OCI-LY1 (cell line): ENCODE measurements at regions not wholly inside any gene's neighbourhood (a gene's known extent, or its start where the extent isn't known, plus 50 kb on each side); places are given as distances from the start of the nearest gene placed in this dataset.
"Not testable (repeated sequence)": the region's sequence is repeated elsewhere in the genome, so short reads cannot be mapped to it uniquely, and the experiment has no call there.

ENCODE experiments used
- H2AFZ ChIP-seq: fragments of 200-600 bp; sonication (generic), shearing (Covaris generic); 2 replicates; pipeline ENCODE4 v1.6.0; 2014; ENCODE audit warnings: antibody characterized with exemption, mild to moderate bottlenecking, low read length
- H3F3A ChIP-seq: fragments of 200-600 bp; sonication (generic), shearing (Covaris generic); 2 replicates; pipeline ENCODE4 v1.6.0; 2014; ENCODE audit warnings: mild to moderate bottlenecking, antibody characterized with exemption, low read length, moderate library complexity; ENCODE audit not compliant: insufficient read depth
- H3K27ac ChIP-seq: fragments of 200-600 bp; sonication (generic); 2 replicates; pipeline ENCODE4 v1.5.1; 2014; ENCODE audit warnings: low read length, mixed run types, mild to moderate bottlenecking, low read depth; ENCODE audit not compliant: poor library complexity, severe bottlenecking
- H3K27me3 ChIP-seq: fragments of 200-600 bp; sonication (generic); 2 replicates; pipeline ENCODE4 v1.6.0; 2014; ENCODE audit warnings: antibody characterized with exemption, mild to moderate bottlenecking, low read length, moderate library complexity; ENCODE audit not compliant: insufficient read depth
- H3K36me3 ChIP-seq: fragments of 200-600 bp; sonication (generic); 2 replicates; pipeline ENCODE4 v1.6.1; 2014; ENCODE audit warnings: mild to moderate bottlenecking, antibody characterized with exemption, low read length, moderate library complexity, mixed read lengths; ENCODE audit not compliant: insufficient read depth
- H3K4me1 ChIP-seq: fragments of 200-600 bp; sonication (generic); 2 replicates; pipeline ENCODE4 v1.5.1; 2014; ENCODE audit warnings: mild to moderate bottlenecking, low read length, moderate library complexity; ENCODE audit not compliant: insufficient read depth, severe bottlenecking
- H3K4me2 ChIP-seq: fragments of 200-600 bp; sonication (generic), shearing (Covaris generic); 2 replicates; pipeline ENCODE4 v1.6.1; 2014; ENCODE audit warnings: low read length
- H3K4me3 ChIP-seq: fragments of 200-600 bp; sonication (generic); 2 replicates; pipeline ENCODE4 v1.5.1; 2014; ENCODE audit warnings: low read length, low read depth, mild to moderate bottlenecking, mixed read lengths; ENCODE audit not compliant: poor library complexity, severe bottlenecking
- H3K79me2 ChIP-seq: fragments of 200-600 bp; shearing (Covaris generic); 2 replicates; pipeline ENCODE4 v1.6.1; 2016; ENCODE audit warnings: mixed run types, low read length, mixed read lengths; ENCODE audit not compliant: insufficient read depth
- H3K9ac ChIP-seq: fragments of 200-600 bp; sonication (generic), shearing (Covaris generic); 2 replicates; pipeline ENCODE4 v1.6.1; 2014; ENCODE audit warnings: mild to moderate bottlenecking, low read length, mixed read lengths
- H3K9me2 ChIP-seq: fragments of 200-600 bp; sonication (generic), shearing (Covaris generic); 2 replicates; pipeline ENCODE4 v1.6.1; 2014; ENCODE audit warnings: low read depth, mild to moderate bottlenecking, low read length, mixed read lengths
- H3K9me3 ChIP-seq: fragments of 200-600 bp; shearing (Covaris generic); 2 replicates; pipeline ENCODE4 v1.6.1; 2014; ENCODE audit warnings: low read length, mixed read lengths
- H4K20me1 ChIP-seq: fragments of 200-600 bp; sonication (generic), shearing (Covaris generic); 2 replicates; pipeline ENCODE4 v1.6.0; 2016; ENCODE audit warnings: mild to moderate bottlenecking, low read length; ENCODE audit not compliant: insufficient read depth

- not testable (repeated sequence) for H3K4me3 ChIP-seq, H3K9me2 ChIP-seq, H3K4me2 ChIP-seq, H3K79me2 ChIP-seq, H3K4me1 ChIP-seq, H3K9ac ChIP-seq, H3K27ac ChIP-seq, H4K20me1 ChIP-seq, H2AFZ ChIP-seq, H3K36me3 ChIP-seq, H3K9me3 ChIP-seq, H3F3A ChIP-seq, H3K27me3 ChIP-seq
Measured at GRCh38 chr9:39797935-39798334, 442.5 kb downstream of the SPATA31A1 start.

GRCh38 chr9:39799252-39799651, 443.8 kb downstream of the SPATA31A1 start:
- H3K9me3 ChIP-seq, H3K9me2 ChIP-seq, H3F3A ChIP-seq, H4K20me1 ChIP-seq, H3K4me3 ChIP-seq, H3K27ac ChIP-seq, H3K79me2 ChIP-seq, H3K36me3 ChIP-seq, H2AFZ ChIP-seq, H3K27me3 ChIP-seq, H3K9ac ChIP-seq, H3K4me1 ChIP-seq, H3K4me2 ChIP-seq: not testable (repeated sequence)

- not testable (repeated sequence) for H3K4me3 ChIP-seq, H3K27me3 ChIP-seq, H3K4me1 ChIP-seq, H3F3A ChIP-seq, H3K27ac ChIP-seq, H4K20me1 ChIP-seq, H2AFZ ChIP-seq, H3K4me2 ChIP-seq, H3K36me3 ChIP-seq, H3K9me3 ChIP-seq, H3K79me2 ChIP-seq, H3K9me2 ChIP-seq, H3K9ac ChIP-seq
Measured at GRCh38 chr9:39802561-39802960, 447.1 kb downstream of the SPATA31A1 start.

- not testable (repeated sequence) for H3K36me3 ChIP-seq, H3K9me2 ChIP-seq, H3K27me3 ChIP-seq, H3K79me2 ChIP-seq, H3K4me1 ChIP-seq, H3K9me3 ChIP-seq, H3F3A ChIP-seq, H4K20me1 ChIP-seq
- H3K4me3 ChIP-seq = peak overlapping the region; percentile 70
- H3K4me2 ChIP-seq = peak overlapping the region; percentile 86
- peak overlapping the region; percentile 83 for H3K27ac ChIP-seq
- H2AFZ ChIP-seq = peak overlapping the region; percentile 95; the same call in 1 of the 2 replicates
- peak overlapping the region; percentile 79 for H3K9ac ChIP-seq
Measured at GRCh38 chr9:39809401-39810226, 454.1 kb downstream of the SPATA31A1 start.

GRCh38 chr9:39810401-39810800, 454.9 kb downstream of the SPATA31A1 start:
- not testable (repeated sequence) for H4K20me1 ChIP-seq, H3K4me3 ChIP-seq, H3K9me3 ChIP-seq, H3F3A ChIP-seq, H3K27me3 ChIP-seq, H3K36me3 ChIP-seq, H3K4me2 ChIP-seq, H3K9me2 ChIP-seq, H2AFZ ChIP-seq, H3K9ac ChIP-seq, H3K79me2 ChIP-seq, H3K4me1 ChIP-seq, H3K27ac ChIP-seq

- H3K4me3 ChIP-seq, H3K9me2 ChIP-seq, H3K4me1 ChIP-seq, H3K27me3 ChIP-seq, H3F3A ChIP-seq, H3K9ac ChIP-seq, H3K27ac ChIP-seq, H4K20me1 ChIP-seq, H3K36me3 ChIP-seq, H3K9me3 ChIP-seq, H3K4me2 ChIP-seq, H3K79me2 ChIP-seq, H2AFZ ChIP-seq: not testable (repeated sequence)
Measured at GRCh38 chr9:39811615-39812014, 456.1 kb downstream of the SPATA31A1 start.

- H2AFZ ChIP-seq, H3K79me2 ChIP-seq, H4K20me1 ChIP-seq, H3K4me2 ChIP-seq, H3K4me1 ChIP-seq, H3K9me2 ChIP-seq, H3K27me3 ChIP-seq, H3F3A ChIP-seq, H3K4me3 ChIP-seq, H3K27ac ChIP-seq, H3K9me3 ChIP-seq, H3K36me3 ChIP-seq, H3K9ac ChIP-seq: not testable (repeated sequence)
Measured at GRCh38 chr9:39828457-39828856, 473.0 kb downstream of the SPATA31A1 start.
